Natural killer cell treated with Interleukin-12 subunit alpha and Interleukin-12 subunit beta and Interleukin-15 and Interleukin-18, amount 100 ng/mL, for 72 hours (primary cell): ENCODE measurements at regions not wholly inside any gene's neighbourhood (a gene's known extent, or its start where the extent isn't known, plus 50 kb on each side); places are given as distances from the start of the nearest gene placed in this dataset.

Experiments
- ATAC-seq, 2 donors: fragments of 150-1000 bp; cut with Tn5 transposase in 1 of 2; sonication (Bioruptor Pico), chemical (Tn5 transposase) in 1 of 2; 2 replicates each; pipeline ENCODE4 v1.10.0; 2021
- DNase-seq: peaks from one replicate; pipeline ENCODE4 v3.0.0; 2022; ENCODE audit warnings: low spot score
- H3K27ac Mint-ChIP-seq, 2 donors: 1 replicate in 1 of 2; 2 replicates in 1 of 2; pipeline ENCODE4 v1.8.0; 2022; ENCODE audit warnings: mixed read lengths in 2 of 2, mild to moderate bottlenecking in 1 of 2, moderate library complexity in 1 of 2
- H3K27me3 Mint-ChIP-seq, 2 donors: 1 replicate in 1 of 2; 2 replicates in 1 of 2; pipeline ENCODE4 v1.8.0; 2022; ENCODE audit warnings: mixed read lengths in 2 of 2
- H3K36me3 Mint-ChIP-seq: one replicate; pipeline ENCODE4 v1.8.0; 2022; ENCODE audit warnings: mixed read lengths
- H3K4me1 Mint-ChIP-seq, 2 donors: 1 replicate in 1 of 2; 2 replicates in 1 of 2; pipeline ENCODE4 v1.8.0; 2022; ENCODE audit warnings: low read depth in 2 of 2, mixed read lengths in 2 of 2, mild to moderate bottlenecking in 1 of 2
- H3K4me3 Mint-ChIP-seq: one replicate; pipeline ENCODE4 v1.8.0; 2022; ENCODE audit warnings: mixed read lengths
- H3K9me3 Mint-ChIP-seq: 2 replicates; pipeline ENCODE4 v1.8.0; 2022; ENCODE audit warnings: mixed read lengths

DNA sequence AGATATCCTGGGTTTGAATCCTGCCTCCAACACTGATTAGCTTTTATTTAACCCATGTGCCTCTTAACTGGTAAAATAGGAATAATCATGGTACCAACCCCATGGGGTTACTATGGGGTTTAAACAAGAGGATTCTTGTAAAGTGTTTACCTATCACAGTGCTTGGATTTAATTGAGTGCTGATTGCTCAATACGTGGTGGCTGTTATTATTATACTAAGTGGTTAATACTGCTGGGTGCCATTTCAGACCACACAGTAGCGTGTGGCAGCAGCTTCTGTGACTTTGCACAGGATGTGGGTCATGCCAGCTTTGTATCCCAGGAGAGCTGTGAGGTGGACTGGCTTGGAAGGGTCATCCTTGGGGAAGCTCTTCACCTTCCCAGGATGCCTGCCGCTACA lies 177.2 kb downstream of the SEC23IP start:
- Mint-ChIP-seq H3K4me3 (no peak overlapping the region), H3K9me3 (no peaks in the 10 kb centered on the region), H3K36me3 (no peaks in the 10 kb centered on the region), H3K27me3 (peaks cover 25 to 45% of the 10 kb centered on the region in 2 donors), H3K4me1 (peaks cover 0 to 2% of the 10 kb centered on the region in 2 donors), H3K27ac (no peak overlapping the region)
- DNase-seq (no peak), ATAC-seq (no peak)

DNA sequence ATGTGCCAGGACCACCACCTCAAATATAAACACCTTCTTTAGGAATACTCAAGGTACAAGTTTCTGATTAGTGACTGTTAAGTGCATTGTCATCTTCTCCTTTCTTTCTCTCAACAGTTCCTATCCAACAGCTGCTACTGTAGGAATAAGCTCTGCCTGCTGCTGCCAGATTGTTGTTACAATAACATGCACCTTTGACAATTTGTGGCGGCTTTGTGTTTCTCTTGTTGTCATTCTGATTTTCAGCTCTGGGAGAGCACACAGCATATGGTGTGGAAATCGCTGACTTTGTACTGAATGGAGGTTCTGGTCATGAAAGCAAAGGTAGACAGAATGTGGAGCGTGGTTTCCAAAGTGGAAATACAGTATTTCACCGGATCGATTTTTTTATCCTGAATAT lies 182.8 kb downstream of the SEC23IP start:
- H3K27me3 Mint-ChIP-seq: peaks cover 28 to 50% of the 10 kb centered on the region in 2 donors
- ATAC-seq: no peak
- H3K4me1 Mint-ChIP-seq: no peaks in the 10 kb centered on the region
- H3K27ac Mint-ChIP-seq: no peak overlapping the region
- no peaks in the 10 kb centered on the region for H3K9me3 Mint-ChIP-seq
- H3K4me3 Mint-ChIP-seq: no peak overlapping the region
- DNase-seq: no peak
- H3K36me3 Mint-ChIP-seq: no peaks in the 10 kb centered on the region

DNA sequence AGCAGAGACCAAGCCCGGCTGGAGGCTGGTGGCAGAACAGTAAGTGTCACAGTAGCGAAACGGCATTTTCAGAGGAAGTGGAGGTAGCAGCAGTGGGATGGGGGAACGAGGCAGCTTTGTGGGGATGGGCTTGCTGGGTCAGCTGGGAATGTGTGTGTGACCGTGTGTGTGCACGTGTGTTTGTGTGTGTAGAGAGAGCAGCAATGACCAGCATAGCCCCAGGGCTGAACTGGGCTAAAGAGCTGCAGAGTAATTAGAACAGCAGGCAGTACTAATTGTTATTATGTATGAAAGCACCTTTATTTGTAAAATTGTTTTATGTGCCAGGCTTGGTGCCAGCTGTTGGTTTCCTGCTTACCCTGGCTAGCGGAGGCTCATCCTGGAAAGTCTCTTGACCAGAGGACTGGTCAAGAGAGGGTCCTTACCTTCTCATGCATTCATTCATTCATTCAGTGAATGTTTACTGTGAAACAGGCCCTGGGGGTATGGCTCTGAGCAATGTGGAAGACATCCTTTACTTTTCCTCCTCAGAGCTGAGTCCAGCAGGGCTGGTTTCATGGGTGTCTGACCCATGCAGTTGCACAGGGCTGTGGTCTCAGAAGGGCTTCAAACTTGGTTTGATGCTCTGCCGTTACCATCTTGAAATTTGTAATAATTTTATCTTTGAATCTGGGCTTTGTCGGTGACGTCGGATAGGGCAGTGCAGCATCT lies 184.6 kb downstream of the SEC23IP start:
- Mint-ChIP-seq H3K36me3 (no peaks in the 10 kb centered on the region), H3K4me3 (no peak overlapping the region), H3K27me3 (peaks cover 30 to 53% of the 10 kb centered on the region in 2 donors), H3K27ac (no peak overlapping the region), H3K4me1 (no peaks in the 10 kb centered on the region), H3K9me3 (no peaks in the 10 kb centered on the region)
- peak; percentile 32 to 35 for ATAC-seq
- no peak for DNase-seq

DNA sequence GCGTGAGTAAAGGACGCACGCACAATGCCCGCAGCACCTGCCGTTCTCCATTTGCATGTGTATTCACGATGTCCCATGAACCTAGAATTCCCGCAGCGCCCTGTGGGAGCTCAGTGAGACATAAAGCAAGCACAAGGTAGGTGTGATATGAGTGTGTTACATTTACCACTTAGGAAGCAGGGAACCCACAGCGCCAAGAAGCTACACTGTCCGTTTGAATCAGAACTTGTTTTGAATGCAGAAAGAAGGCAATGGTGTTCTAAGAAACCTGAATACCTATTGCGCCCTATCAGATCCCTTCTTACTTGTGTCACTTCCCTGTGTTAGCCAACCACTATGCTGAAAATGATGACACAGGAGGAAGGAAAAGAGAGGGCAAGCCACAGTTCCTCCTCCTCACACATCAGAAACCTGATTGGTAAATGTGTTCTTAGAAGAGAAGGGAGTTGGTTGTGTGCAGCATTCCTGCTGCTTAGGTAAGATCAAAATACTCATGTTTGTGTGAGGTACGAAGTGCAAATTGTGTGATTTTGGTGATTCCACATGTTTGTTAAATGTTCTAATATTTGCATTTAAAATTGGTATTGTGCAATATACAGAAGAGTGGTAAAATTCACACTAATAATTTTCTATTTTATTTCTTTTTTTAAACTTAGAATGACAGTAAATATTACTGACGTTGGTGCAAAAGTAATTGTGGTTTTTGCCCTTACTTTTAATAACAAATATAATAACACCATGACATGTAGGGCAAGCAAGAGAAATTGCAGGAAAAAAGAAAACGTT lies 185.4 kb downstream of the SEC23IP start:
- Mint-ChIP-seq H3K36me3 (no peaks in the 10 kb centered on the region), H3K27ac (no peak overlapping the region), H3K4me3 (no peak overlapping the region), H3K27me3 (peaks cover 29 to 53% of the 10 kb centered on the region in 2 donors), H3K4me1 (no peaks in the 10 kb centered on the region), H3K9me3 (no peaks in the 10 kb centered on the region)
- DNase-seq (no peak), ATAC-seq (peak in 1 of 2 donors; percentile 66)

DNA sequence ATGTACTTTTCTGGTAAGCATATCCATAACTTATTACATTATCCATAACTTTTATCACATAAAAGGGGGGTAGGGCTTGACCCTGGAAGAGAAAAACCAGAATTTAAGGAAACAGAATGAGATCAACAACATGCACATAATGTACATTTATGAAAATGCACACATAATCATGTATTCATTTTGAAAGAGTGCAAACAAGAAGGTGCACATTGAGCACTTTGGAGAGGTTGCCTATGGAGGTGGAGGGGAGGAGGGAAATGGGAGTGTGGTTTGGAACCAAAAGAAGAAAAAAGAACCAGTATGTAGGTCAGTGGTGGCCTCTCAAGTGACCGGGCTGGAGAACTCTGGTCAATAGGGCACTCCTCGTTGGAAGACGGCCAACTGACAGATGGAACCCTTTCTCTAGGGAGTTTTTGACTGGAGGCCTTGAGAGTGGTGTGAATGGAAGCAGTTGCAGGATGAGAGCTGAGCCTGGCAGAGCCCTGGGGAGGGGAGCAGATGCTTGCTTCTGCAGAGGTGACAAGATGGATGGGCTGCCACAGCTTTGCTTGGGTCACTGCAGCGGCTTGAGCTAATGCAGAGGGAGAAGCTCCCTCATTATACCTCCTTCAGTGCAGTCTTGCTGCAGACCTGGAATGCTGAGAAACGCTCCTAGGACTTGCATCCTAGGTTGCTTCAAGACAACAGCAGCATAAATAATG lies 192.7 kb downstream of the SEC23IP start:
- DNase-seq: no peak
- Mint-ChIP-seq H3K27ac (no peak overlapping the region), H3K4me1 (no peaks in the 10 kb centered on the region), H3K4me3 (no peak overlapping the region), H3K27me3 (peaks cover 16 to 25% of the 10 kb centered on the region in 2 donors), H3K36me3 (no peaks in the 10 kb centered on the region), H3K9me3 (no peaks in the 10 kb centered on the region)
- no peak for ATAC-seq

DNA sequence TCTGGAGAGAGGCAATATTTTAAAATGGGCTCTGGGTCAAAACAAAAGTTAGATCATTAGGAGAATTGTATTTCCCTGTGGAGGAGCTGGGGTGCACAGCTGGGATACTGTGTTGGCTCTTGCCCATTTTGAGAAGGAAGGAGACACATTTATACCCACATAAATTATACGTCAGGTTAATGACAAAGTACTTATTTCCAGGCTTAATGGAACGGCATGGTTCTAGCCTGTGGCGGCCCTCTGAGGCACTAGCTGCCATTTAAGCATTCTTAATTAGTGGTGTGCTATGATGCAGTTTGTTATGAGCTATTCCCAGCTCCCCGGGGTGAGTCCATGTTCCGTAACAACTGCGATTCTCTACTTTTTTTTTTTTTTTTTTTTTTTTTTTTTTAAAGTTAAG lies 193.5 kb downstream of the SEC23IP start:
- Mint-ChIP-seq H3K27me3 (peaks cover 18 to 21% of the 10 kb centered on the region in 2 donors), H3K27ac (no peak overlapping the region), H3K9me3 (no peaks in the 10 kb centered on the region), H3K4me1 (no peaks in the 10 kb centered on the region), H3K36me3 (no peaks in the 10 kb centered on the region), H3K4me3 (no peak overlapping the region)
- ATAC-seq (no peak), DNase-seq (no peak)

DNA sequence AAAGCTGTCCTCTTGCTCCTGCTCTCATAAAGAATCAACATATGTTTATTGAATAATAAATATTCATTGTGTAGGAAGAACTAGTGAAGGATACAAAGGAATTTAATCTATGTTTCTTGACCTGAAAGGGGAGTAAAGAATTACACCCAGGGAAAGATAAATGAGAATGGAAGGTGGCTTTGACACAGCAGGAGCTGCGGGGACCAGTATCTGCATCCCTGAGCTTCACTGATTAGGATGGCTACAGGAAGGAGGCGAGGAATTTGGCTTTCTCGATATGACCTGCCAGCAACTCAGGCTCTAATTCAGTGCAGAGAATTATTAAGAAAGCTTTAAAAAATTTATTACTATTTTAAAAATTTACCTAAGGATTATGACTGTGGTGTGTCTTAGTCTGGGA lies 194.6 kb downstream of the SEC23IP start:
- Mint-ChIP-seq H3K27me3 (peaks cover 14 to 17% of the 10 kb centered on the region in 2 donors), H3K36me3 (no peaks in the 10 kb centered on the region), H3K27ac (no peak overlapping the region), H3K9me3 (no peaks in the 10 kb centered on the region), H3K4me3 (no peak overlapping the region), H3K4me1 (no peaks in the 10 kb centered on the region)
- DNase-seq: no peak
- no peak for ATAC-seq

GRCh38 chr10:120095875-120096274 lies 203.3 kb downstream of the SEC23IP start:
- Mint-ChIP-seq H3K4me1 (peaks cover 0 to 4% of the 10 kb centered on the region in 2 donors), H3K4me3 (no peak overlapping the region), H3K27me3 (peaks cover 7 to 12% of the 10 kb centered on the region in 2 donors), H3K36me3 (no peaks in the 10 kb centered on the region), H3K9me3 (no peaks in the 10 kb centered on the region), H3K27ac (no peak overlapping the region)
- no peak for DNase-seq
- ATAC-seq: no peak

DNA sequence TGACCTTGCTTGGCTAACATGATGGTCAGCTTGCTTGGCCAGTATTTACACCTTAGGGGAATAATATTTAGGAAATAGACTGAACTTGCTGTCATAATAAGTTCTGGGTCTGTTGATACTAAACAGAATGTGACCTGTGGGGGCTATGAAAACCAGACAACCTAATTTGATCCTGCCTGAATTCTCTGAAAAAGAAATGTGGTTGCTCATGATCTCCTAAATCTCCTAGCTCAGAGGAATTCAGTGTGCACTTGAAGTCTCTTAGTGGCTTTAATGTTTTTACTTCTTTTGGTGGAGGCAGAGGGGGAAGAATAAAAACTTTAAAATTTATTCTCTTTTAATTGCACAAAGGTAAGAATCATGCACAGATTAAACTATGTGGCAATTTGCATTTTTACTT lies 205.2 kb downstream of the SEC23IP start:
- Mint-ChIP-seq H3K9me3 (no peaks in the 10 kb centered on the region), H3K27ac (no peak overlapping the region), H3K27me3 (peaks cover 17 to 23% of the 10 kb centered on the region in 2 donors), H3K4me3 (no peak overlapping the region), H3K36me3 (no peaks in the 10 kb centered on the region), H3K4me1 (peaks cover 0 to 4% of the 10 kb centered on the region in 2 donors)
- ATAC-seq (no peak), DNase-seq (no peak)

DNA sequence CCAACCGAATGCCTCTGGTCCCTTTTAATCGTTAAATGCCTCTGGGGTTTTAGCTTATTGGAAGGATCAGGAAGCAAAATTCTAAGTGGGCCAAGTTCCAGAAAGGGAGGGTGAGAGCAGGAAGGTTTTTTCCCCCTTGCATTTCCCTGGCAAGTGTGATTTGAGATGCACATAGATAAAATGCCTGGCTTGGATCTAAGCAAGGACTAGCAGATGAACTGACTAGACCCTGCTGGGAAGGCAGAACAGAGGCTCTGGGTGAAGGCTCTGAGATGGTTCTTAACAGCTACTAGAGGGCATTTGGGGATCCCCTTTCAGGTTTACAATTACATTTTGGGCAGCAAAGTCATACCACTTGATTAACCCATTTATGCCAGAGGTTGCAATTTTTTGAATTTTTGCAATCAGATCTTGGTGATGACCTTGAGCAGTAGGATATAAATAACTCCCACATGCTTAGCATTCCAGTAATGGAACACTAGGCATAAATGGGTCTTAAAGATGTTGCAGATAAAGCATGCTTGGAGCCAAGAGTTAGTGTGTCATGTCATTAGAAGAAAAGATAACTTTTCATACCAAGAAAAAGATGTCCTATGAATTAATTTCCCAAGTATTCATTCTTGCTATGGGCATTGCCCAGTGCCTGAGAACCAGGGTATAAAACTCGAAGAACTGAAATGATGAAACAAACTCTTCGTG lies 205.9 kb downstream of the SEC23IP start:
- H3K27ac Mint-ChIP-seq: no peak overlapping the region
- peaks cover 17 to 23% of the 10 kb centered on the region in 2 donors for H3K27me3 Mint-ChIP-seq
- ATAC-seq (no peak), DNase-seq (no peak)
- no peaks in the 10 kb centered on the region for H3K9me3 Mint-ChIP-seq
- H3K36me3 Mint-ChIP-seq: no peaks in the 10 kb centered on the region
- H3K4me1 Mint-ChIP-seq: peaks cover 0 to 4% of the 10 kb centered on the region in 2 donors
- no peak overlapping the region for H3K4me3 Mint-ChIP-seq

DNA sequence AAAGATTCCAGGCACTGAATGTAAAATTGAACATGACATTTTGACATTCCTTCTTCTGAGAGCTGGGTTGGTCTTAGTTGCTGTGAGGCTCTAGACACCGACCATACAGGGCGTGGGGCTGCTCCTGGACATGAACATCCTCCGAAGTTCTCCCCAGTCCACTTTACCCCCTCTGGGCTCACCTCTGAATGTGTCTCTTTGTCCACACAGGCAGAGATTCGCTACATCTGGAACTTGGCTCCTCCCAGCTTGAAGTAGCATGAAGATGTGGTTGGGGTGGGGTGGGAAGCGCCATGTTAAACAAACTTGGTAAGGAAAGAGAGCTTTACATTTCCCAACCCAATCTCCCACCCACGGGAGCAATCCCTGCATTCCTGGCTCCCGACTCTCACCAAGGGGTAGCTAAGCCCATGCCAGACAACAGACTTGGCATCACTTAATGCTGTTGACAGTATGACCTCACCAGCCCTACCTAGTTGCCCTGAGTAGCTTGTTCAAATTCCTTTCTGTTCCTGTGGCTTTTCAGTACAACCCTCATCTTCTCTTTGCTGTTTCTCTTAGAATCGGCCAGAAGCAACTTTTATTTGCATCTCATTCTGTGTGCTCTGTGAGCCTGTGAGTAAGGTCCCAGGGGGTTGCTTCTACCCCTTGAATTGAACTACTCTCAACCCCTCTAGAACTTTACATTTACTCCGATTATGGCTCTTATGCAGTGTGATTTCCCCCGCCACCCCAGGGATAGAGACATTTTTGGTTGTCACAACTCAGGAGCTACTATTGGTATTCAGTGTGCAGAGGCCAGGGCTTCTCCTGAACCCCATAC lies 211.4 kb downstream of the SEC23IP start:
- H3K4me1 Mint-ChIP-seq: no peaks in the 10 kb centered on the region
- H3K36me3 Mint-ChIP-seq: no peaks in the 10 kb centered on the region
- peaks cover 14 to 30% of the 10 kb centered on the region in 2 donors for H3K27me3 Mint-ChIP-seq
- DNase-seq (no peak), ATAC-seq (no peak)
- H3K4me3 Mint-ChIP-seq: no peak overlapping the region
- no peaks in the 10 kb centered on the region for H3K9me3 Mint-ChIP-seq
- no peak overlapping the region for H3K27ac Mint-ChIP-seq

DNA sequence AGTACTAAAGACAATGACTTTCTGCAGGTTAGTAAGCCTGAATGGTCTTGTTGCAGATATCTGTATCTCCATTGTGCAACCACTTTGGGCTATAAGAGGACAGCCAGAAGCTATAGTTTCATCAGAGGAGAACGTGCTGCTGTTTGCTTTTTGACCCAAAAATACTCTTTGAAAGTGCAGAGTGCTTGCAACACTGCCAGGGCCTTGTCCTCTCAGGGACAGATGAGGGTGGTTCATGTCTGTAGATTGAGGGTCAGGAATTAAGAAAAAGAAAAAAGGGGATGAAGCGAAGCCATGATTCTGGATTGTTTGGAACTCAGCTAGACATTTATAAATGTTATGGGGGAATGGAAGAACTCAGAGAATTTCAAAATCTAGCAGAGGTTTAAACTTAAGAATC lies 212.5 kb downstream of the SEC23IP start:
- no peaks in the 10 kb centered on the region for H3K36me3 Mint-ChIP-seq
- no peak overlapping the region for H3K27ac Mint-ChIP-seq
- DNase-seq (no peak), ATAC-seq (no peak)
- H3K9me3 Mint-ChIP-seq: no peaks in the 10 kb centered on the region
- H3K27me3 Mint-ChIP-seq: peaks cover 14 to 23% of the 10 kb centered on the region in 2 donors
- no peak overlapping the region for H3K4me3 Mint-ChIP-seq
- no peaks in the 10 kb centered on the region for H3K4me1 Mint-ChIP-seq

- H3K27me3 Mint-ChIP-seq: peaks cover 16 to 23% of the 10 kb centered on the region in 2 donors
- H3K27ac Mint-ChIP-seq: no peak overlapping the region
- no peaks in the 10 kb centered on the region for H3K36me3 Mint-ChIP-seq
- DNase-seq (no peak), ATAC-seq (no peak)
- no peak overlapping the region for H3K4me3 Mint-ChIP-seq
- H3K4me1 Mint-ChIP-seq: no peaks in the 10 kb centered on the region
- H3K9me3 Mint-ChIP-seq: no peaks in the 10 kb centered on the region
Observed at GRCh38 chr10:120105492-120105891, 213.0 kb downstream of the SEC23IP start.
